ENCODE measurements at regions not wholly inside any gene's neighbourhood (a gene's known extent, or its start where the extent isn't known, plus 50 kb on each side); places are given as distances from the start of the nearest gene placed in this dataset.
"Not testable (repeated sequence)": the region's sequence is repeated elsewhere in the genome, so short reads cannot be mapped to it uniquely, and the experiment has no call there.

GRCh38 chr14:54266616-54267015 is 130.2 kb upstream of the CDKN3 start:
- intact Hi-C loops (cut with DNase I); ATAC-seq (ENCODE audit: poor library complexity): not testable (repeated sequence)

GRCh38 chr14:54267172-54267571 is 129.6 kb upstream of the CDKN3 start:
- ATAC-seq (ENCODE audit: poor library complexity) = no peak
- intact Hi-C loops (cut with DNase I) = no loop called here
- DNase-seq = no peak

More at GRCh38 chr14:54266616-54267015, 130.2 kb upstream of the CDKN3 start:
- not testable (repeated sequence) for DNase-seq

GRCh38 chr14:54275997-54276725 is 120.6 kb upstream of the CDKN3 start:
- intact Hi-C loops (cut with DNase I) = no loop called here
- ATAC-seq (ENCODE audit: poor library complexity) (no peak), DNase-seq (no peak)

- intact Hi-C loops (cut with DNase I) = no loop called here
- ATAC-seq (ENCODE audit: poor library complexity) (no peak), DNase-seq (no peak)
Observed at GRCh38 chr14:54278087-54278486, 118.7 kb upstream of the CDKN3 start.

GRCh38 chr14:54278665-54279295 is 118.0 kb upstream of the CDKN3 start:
- DNase-seq (no peak), ATAC-seq (ENCODE audit: poor library complexity) (no peak)
- intact Hi-C loops (cut with DNase I) = no loop called here

GRCh38 chr14:54282849-54283248 is 114.0 kb upstream of the CDKN3 start:
- intact Hi-C loops (cut with DNase I) = no loop called here
- ATAC-seq (ENCODE audit: poor library complexity) (no peak), DNase-seq (no peak)

- ATAC-seq (ENCODE audit: poor library complexity) (no peak), DNase-seq (no peak)
- intact Hi-C loops (cut with DNase I) = no loop called here
Observed at GRCh38 chr14:54285030-54285429, 111.8 kb upstream of the CDKN3 start.

- DNase-seq (no peak), ATAC-seq (ENCODE audit: poor library complexity) (peak; percentile 51)
- intact Hi-C loops (cut with DNase I) = no loop called here
Observed at GRCh38 chr14:54291491-54292191, 105.2 kb upstream of the CDKN3 start.

GRCh38 chr14:54294802-54295201 is 102.0 kb upstream of the CDKN3 start:
- DNase-seq (no peak), ATAC-seq (ENCODE audit: poor library complexity) (no peak)
- intact Hi-C loops (cut with DNase I) = no loop called here

GRCh38 chr14:54299410-54300363 is 97.1 kb upstream of the CDKN3 start:
- intact Hi-C loops (cut with DNase I) = no loop called here
- peak; percentile 75 for ATAC-seq (ENCODE audit: poor library complexity)
- DNase-seq = no peak

- intact Hi-C loops (cut with DNase I) = no loop called here
- ATAC-seq (ENCODE audit: poor library complexity) = no peak
- no peak for DNase-seq
Observed at GRCh38 chr14:54300881-54301280, 95.9 kb upstream of the CDKN3 start.

GRCh38 chr14:54301359-54301758 is 95.4 kb upstream of the CDKN3 start:
- no peak for DNase-seq
- no peak for ATAC-seq (ENCODE audit: poor library complexity)
- intact Hi-C loops (cut with DNase I) = no loop called here

- DNase-seq (no peak), ATAC-seq (ENCODE audit: poor library complexity) (no peak)
- intact Hi-C loops (cut with DNase I) = no loop called here
Observed at GRCh38 chr14:54306806-54307205, 90.0 kb upstream of the CDKN3 start.

GRCh38 chr14:54309615-54310014 is 87.2 kb upstream of the CDKN3 start:
- intact Hi-C loops (cut with DNase I) = no loop called here
- DNase-seq (no peak), ATAC-seq (ENCODE audit: poor library complexity) (peak; percentile 58)

GRCh38 chr14:54310151-54310850 is 86.5 kb upstream of the CDKN3 start:
- intact Hi-C loops (cut with DNase I) = no loop called here
- DNase-seq (no peak), ATAC-seq (ENCODE audit: poor library complexity) (no peak)

GRCh38 chr14:54310851-54311228 is 86.0 kb upstream of the CDKN3 start:
- ATAC-seq (ENCODE audit: poor library complexity) = no peak

GRCh38 chr14:54312166-54312801 is 84.5 kb upstream of the CDKN3 start:
- intact Hi-C loops (cut with DNase I) = no loop called here
- DNase-seq (no peak), ATAC-seq (ENCODE audit: poor library complexity) (peak; percentile 75)

More at GRCh38 chr14:54310851-54311228, 86.0 kb upstream of the CDKN3 start:
- no peak for DNase-seq
- intact Hi-C loops (cut with DNase I) = no loop called here

All from Right ventricle myocardium superior (tissue), 1 donor.